ENCODE measurements at regions not wholly inside any gene's neighbourhood (a gene's known extent, or its start where the extent isn't known, plus 50 kb on each side); places are given as distances from the start of the nearest gene placed in this dataset.
A peak's percentile ranks its signal among the peaks of the same experiment; 100 is the strongest.

DNA sequence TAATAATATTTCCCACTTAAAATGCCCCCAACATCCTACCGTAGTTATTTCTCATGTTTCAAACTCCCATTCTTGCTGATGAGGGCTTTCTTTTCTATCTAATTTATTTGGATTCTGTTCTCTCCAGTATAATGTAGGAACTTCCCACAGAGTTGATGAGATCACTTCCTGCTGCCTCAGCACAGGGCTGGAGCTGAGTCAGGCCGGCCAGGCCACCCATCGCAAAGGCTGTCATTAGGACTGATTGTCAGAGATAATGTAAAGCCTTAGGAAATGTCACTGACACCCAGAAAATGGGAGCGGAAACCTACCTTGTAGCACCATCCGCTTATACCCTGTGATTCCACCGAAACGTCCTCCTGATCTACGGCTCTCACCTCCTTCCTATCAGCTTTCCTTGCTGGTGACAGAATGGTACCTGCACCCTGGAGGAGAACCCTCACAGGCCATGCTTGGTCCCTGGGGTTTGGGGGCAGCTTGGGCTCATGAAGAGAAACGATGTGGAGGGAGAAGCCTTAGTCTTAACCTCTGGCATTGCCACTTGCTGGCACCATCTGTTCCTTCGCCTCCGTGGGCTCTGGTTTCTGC, 672.8 kb upstream of the ID2 start (continued):
- TF ChIP-seq GABPA (tag; conservative IDR thresholded peaks at IDR 0.05; ENCODE audit: low read depth) (peak; percentile 78), HIVEP1 (CRISPR knock-in tag; IDR thresholded peaks at IDR 0.05) (no peak), TBP (optimal IDR thresholded peaks at IDR 0.05; ENCODE audit: low read depth, low read length) (no peak), ZBTB2 (IDR thresholded peaks at IDR 0.05) (no peak), MAFK (IDR thresholded peaks at IDR 0.05; ENCODE audit: low read length) (peak; percentile 69), NELFE (IDR thresholded peaks at IDR 0.05; ENCODE audit: insufficient read depth, insufficient read length) (no peak), SNAPC5 (CRISPR knock-in tag; IDR thresholded peaks at IDR 0.05) (no peak)

DNA sequence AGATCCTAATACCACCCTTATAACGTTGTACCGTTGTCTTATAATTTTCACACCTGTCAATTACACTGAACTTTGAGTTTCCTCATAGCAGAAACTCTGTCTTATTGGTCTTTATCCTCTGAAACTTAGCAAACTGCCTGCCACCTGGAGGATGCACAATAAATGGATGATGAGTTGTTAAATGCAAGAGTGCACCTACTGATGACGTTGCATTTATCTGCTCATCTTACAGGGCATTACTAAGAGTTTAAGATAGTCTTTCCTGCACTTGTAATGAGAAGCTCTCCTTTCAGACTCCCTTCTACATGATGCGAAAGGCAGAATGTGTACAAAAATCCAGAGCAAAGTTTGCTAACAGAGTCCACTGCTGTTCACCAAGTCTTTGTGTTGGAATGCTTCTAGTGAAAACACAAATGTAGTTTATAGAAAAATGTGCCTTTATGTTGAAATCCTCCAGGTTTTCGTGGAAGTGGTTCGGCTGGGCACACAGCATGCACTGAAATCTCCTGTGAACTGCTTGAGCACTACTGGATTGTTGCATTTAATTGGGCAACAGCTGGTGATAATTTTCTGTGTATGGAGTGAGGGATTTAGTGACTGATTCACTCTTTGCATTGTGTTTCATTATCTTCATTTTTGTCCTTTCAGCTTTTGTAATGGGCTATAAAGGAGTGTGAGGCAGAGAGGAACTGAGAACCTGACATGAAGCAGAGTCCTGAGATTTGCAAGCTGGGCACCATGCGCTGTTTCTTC, 665.8 kb upstream of the ID2 start:
- DNase-seq (ENCODE audit: extremely low read depth in 1 of 4, low spot score in 3 of 4) (no peak), ATAC-seq (no peak), FAIRE-seq (no peak)
- no peaks in the 10 kb centered on the region for H3K4me1 ChIP-seq (replicated peaks in 1 of 2; ENCODE audit: control insufficient read depth in 2 of 2, insufficient read depth in 2 of 2, low read length in 2 of 2)
- no peaks in the 10 kb centered on the region for H3K9me3 ChIP-seq (replicated peaks; ENCODE audit: control insufficient read depth, insufficient read depth, low read depth, low read length)
- CTCF ChIA-PET (ENCODE audit: low intra/inter-chr PET ratio): interaction anchor here (0.6 kb wide), 1 partner anchor 509 kb away, joined by 4 read pairs; no protein-coding TSS in a partner anchor
- no peaks in the 10 kb centered on the region for H3K36me3 ChIP-seq (ENCODE audit: control insufficient read depth, insufficient read depth, low read length)
- 6% methylated on average over 7 of the region's 7 CpGs for WGBS (ENCODE audit: insufficient coverage, low coverage, missing lambda C conversion rate)
- in situ Hi-C loops (cut with MboI): loop anchor here (25.0 kb wide), 1 partner anchor 671 kb away; the partner anchor contains the start of gene ID2
- no TSS peak for BruUV-seq (replicated peaks)
- intact Hi-C loops (cut with micrococcal nuclease): no loop called here
- H3K27ac ChIP-seq (ENCODE audit: extremely low read depth, low read depth, low read length): no peak overlapping the region
- H3K4me2 ChIP-seq (ENCODE audit: insufficient read depth, low read length): no peak overlapping the region
- H2AFZ ChIP-seq (ENCODE audit: low read depth, low read length): no peak overlapping the region
- no peaks in the 10 kb centered on the region for H3K9me1 ChIP-seq (ENCODE audit: control insufficient read depth, insufficient read depth, low read length)
- H3K79me2 ChIP-seq (ENCODE audit: control insufficient read depth, insufficient read depth, low read length): no peaks in the 10 kb centered on the region
- H3K4me3 ChIP-seq: no peak overlapping the region
- POLR2A ChIA-PET: interaction anchor here (1.4 kb wide), 1 partner anchor 8 kb away, joined by 4 read pairs; no protein-coding TSS in a partner anchor
- 0 out of 2 replicates have a peak, but pooled peaks cover 2% of the 10 kb centered on the region for H4K20me1 ChIP-seq (replicated peaks; ENCODE audit: control insufficient read depth, insufficient read depth, low read length)
- peaks cover 11 to 40% of the 10 kb centered on the region in 2 experiments; a peak in 4 of 5 replicates for H3K27me3 ChIP-seq (ENCODE audit: control insufficient read depth in 2 of 2, insufficient read depth in 2 of 2, low read length in 2 of 2)
- no peak overlapping the region for H3K9ac ChIP-seq (ENCODE audit: insufficient read depth in 1 of 2, low read depth in 2 of 2, low read length in 2 of 2)
- TF ChIP-seq ZNF318 (IDR thresholded peaks at IDR 0.05; ENCODE audit: borderline replicate concordance in 1 of 2, low read depth in 1 of 2) (no peak), ZNF830 (CRISPR knock-in tag; IDR thresholded peaks at IDR 0.05) (no peak), GATA2 (CRISPR knock-in tag; IDR thresholded peaks at IDR 0.05) (no peak)

All from K562 (cell line).